Hepatocyte (in vitro differentiated cells): ENCODE measurements at regions not wholly inside any gene's neighbourhood (a gene's known extent, or its start where the extent isn't known, plus 50 kb on each side); places are given as distances from the start of the nearest gene placed in this dataset.

Source experiments
- EZH2 ChIP-seq: fragments of 200-600 bp; sonication (generic); IDR thresholded peaks from 2 replicates; pipeline ENCODE4 v1.6.1; 2016; ENCODE audit warnings: antibody characterized with exemption, mild to moderate bottlenecking, borderline replicate concordance
- TF ChIP-seq, protein P1 (sequence below): fragments of 200-600 bp; sonication (generic); IDR thresholded peaks from 2 replicates; pipeline ENCODE4 v1.5.1; 2016; ENCODE audit warnings: antibody characterized with exemption, mild to moderate bottlenecking; ENCODE audit not compliant: poor library complexity

DNA sequence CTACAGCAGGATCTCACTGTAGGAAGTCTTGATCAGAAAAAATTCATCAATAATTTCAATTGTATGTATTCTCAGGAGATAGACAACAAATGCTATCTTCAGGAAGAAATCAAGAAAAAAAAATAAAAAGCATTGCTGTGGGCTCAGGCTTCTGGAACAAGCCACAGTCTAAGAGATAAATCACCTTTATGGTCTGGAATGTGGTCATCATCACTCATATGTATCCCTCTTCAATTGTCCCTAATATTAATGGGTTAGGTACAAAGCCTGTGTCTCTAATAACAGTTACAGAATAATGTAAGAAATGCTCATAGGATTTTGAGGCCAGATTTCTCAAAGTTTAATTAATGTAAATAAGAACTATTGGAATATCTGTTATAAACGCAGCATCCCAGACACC is 305.9 kb upstream of the ANO3 start:
- TF ChIP-seq, protein P1, sequence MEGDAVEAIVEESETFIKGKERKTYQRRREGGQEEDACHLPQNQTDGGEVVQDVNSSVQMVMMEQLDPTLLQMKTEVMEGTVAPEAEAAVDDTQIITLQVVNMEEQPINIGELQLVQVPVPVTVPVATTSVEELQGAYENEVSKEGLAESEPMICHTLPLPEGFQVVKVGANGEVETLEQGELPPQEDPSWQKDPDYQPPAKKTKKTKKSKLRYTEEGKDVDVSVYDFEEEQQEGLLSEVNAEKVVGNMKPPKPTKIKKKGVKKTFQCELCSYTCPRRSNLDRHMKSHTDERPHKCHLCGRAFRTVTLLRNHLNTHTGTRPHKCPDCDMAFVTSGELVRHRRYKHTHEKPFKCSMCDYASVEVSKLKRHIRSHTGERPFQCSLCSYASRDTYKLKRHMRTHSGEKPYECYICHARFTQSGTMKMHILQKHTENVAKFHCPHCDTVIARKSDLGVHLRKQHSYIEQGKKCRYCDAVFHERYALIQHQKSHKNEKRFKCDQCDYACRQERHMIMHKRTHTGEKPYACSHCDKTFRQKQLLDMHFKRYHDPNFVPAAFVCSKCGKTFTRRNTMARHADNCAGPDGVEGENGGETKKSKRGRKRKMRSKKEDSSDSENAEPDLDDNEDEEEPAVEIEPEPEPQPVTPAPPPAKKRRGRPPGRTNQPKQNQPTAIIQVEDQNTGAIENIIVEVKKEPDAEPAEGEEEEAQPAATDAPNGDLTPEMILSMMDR: no peak
- no peak for TF ChIP-seq EZH2
